ENCODE measurements at regions not wholly inside any gene's neighbourhood (a gene's known extent, or its start where the extent isn't known, plus 50 kb on each side); places are given as distances from the start of the nearest gene placed in this dataset.

GRCh38 chr10:129293991-129294700 is 172.9 kb upstream of the MGMT start:
- Histone ChIP-seq H3K36me3 (no peaks in the 10 kb centered on the region), H3K9me3 (no peaks in the 10 kb centered on the region), H3K4me1 (no peaks in the 10 kb centered on the region), H3K27me3 (no peaks in the 10 kb centered on the region), H3K27ac (no peak overlapping the region), H3K4me3 (no peak overlapping the region)
- TF ChIP-seq POLR2A (IDR thresholded peaks at IDR 0.05) (no peak), POLR2AphosphoS5 (IDR thresholded peaks at IDR 0.05; ENCODE audit: insufficient read depth in 1 of 2, low read depth in 1 of 2) (no peak), CTCF (IDR thresholded peaks at IDR 0.05) (no peak)
- intact Hi-C loops (cut with DNase I), result no loop called here
- DNase-seq (ENCODE audit: extremely low spot score in 2 of 2), result no peak

DNA sequence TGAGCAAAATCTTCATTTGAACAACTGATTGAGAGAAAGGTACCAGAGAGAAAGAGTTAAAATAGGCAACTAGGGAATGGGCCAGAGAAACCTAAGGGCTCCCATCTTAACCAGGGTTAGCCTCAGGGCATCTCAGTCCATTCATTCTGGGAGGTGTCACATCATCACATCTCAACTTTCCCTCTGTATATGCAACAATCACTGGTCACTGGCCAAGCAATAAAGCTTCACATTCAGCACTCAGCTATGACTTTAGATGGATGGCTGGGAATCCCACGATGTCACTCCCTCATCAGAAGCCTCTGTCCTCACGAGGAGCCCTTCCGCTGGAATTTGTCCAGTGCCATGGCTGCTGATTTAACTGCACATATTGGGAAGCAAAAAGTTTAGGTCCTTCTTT is 172.1 kb upstream of the MGMT start:
- H3K27ac ChIP-seq, result no peak overlapping the region
- no peaks in the 10 kb centered on the region for H3K9me3 ChIP-seq
- no peaks in the 10 kb centered on the region for H3K36me3 ChIP-seq
- intact Hi-C loops (cut with DNase I), result no loop called here
- no peaks in the 10 kb centered on the region for H3K27me3 ChIP-seq
- no peak for DNase-seq (ENCODE audit: extremely low spot score in 2 of 2)
- no peak overlapping the region for H3K4me3 ChIP-seq
- no peak for TF ChIP-seq POLR2A (IDR thresholded peaks at IDR 0.05)
- no peak for TF ChIP-seq POLR2AphosphoS5 (IDR thresholded peaks at IDR 0.05; ENCODE audit: insufficient read depth in 1 of 2, low read depth in 1 of 2)
- no peak for TF ChIP-seq CTCF (IDR thresholded peaks at IDR 0.05)
- H3K4me1 ChIP-seq, result no peaks in the 10 kb centered on the region

DNA sequence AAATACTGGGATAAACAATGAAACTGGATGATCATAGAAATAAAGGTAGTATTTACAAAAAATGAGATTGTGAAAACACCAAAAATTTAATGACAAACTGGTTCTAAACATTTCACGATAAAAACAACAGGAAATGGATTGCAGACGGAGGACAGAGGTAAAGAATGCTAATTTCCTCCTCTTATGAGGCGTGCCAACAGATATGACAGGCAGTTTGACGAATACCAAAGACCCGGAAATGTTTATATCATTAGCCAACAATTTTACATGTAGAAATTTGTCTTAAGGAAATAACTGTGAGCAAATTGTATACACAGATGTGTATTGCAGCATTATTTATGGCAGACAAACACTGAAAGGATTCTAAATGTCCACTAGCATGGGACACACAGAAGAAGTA is 162.0 kb upstream of the MGMT start:
- Histone ChIP-seq H3K4me3 (no peak overlapping the region), H3K9me3 (no peaks in the 10 kb centered on the region), H3K4me1 (no peaks in the 10 kb centered on the region), H3K36me3 (no peaks in the 10 kb centered on the region), H3K27me3 (no peaks in the 10 kb centered on the region), H3K27ac (no peak overlapping the region)
- TF ChIP-seq CTCF (IDR thresholded peaks at IDR 0.05) (no peak), POLR2A (IDR thresholded peaks at IDR 0.05) (no peak), POLR2AphosphoS5 (IDR thresholded peaks at IDR 0.05; ENCODE audit: insufficient read depth in 1 of 2, low read depth in 1 of 2) (no peak)
- DNase-seq (ENCODE audit: extremely low spot score in 2 of 2), result no peak
- intact Hi-C loops (cut with DNase I), result no loop called here

DNA sequence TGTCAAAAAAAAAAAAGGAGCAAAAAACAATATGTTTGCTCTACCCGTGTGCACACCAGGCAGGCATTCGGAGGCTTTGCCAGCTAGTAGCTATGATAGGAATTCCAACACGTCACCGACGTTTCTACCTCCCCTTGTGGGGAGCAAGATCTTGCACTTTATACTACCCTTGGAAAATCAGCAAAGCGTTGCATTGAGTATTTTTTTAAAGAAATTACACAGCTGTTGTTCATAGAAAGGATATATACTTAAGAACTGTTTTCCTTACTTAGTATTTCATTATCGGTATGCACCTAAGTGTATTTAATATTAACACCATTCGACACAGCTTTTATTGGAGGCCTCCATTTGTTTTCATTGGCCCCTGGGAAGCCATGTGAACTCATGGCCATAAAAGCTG is 159.9 kb upstream of the MGMT start:
- no peak overlapping the region for H3K27ac ChIP-seq
- H3K27me3 ChIP-seq, result no peaks in the 10 kb centered on the region
- DNase-seq (ENCODE audit: extremely low spot score in 2 of 2), result no peak
- no peak overlapping the region for H3K4me3 ChIP-seq
- H3K36me3 ChIP-seq, result no peaks in the 10 kb centered on the region
- no peaks in the 10 kb centered on the region for H3K4me1 ChIP-seq
- TF ChIP-seq CTCF (IDR thresholded peaks at IDR 0.05) (no peak), POLR2A (IDR thresholded peaks at IDR 0.05) (no peak), POLR2AphosphoS5 (IDR thresholded peaks at IDR 0.05; ENCODE audit: insufficient read depth in 1 of 2, low read depth in 1 of 2) (no peak)
- no peaks in the 10 kb centered on the region for H3K9me3 ChIP-seq
- intact Hi-C loops (cut with DNase I), result no loop called here

DNA sequence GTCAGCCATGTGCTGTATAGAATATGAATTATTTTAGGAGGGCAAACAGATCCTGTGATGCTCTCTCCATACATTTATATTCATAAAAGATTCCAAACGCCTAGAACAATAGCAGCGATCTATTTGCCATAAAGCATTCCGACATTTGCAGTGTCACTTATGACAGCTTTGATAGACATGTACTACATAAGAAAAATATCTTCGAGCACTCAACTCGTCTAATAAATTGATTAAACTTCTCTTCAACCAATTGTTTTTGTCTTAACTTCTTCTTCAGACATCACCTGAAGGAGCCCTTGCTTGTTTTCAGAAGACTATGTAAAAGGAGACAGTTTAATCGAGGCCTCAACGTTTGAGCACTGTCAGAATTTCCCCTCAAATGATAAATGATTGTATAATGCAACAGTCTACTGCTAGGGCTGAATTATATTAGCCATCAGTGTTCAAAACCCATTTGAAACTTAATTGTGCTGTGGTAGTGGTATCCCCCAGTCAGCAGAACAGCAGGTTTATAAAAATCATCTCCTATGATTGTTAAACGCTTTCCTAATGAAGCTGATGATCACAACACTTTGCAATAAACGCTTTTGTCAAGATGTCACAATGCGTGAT is 158.0 kb upstream of the MGMT start:
- H3K4me3 ChIP-seq, result no peak overlapping the region
- no peaks in the 10 kb centered on the region for H3K4me1 ChIP-seq
- no peak for TF ChIP-seq POLR2AphosphoS5 (IDR thresholded peaks at IDR 0.05; ENCODE audit: insufficient read depth in 1 of 2, low read depth in 1 of 2)
- TF ChIP-seq POLR2A (IDR thresholded peaks at IDR 0.05), result no peak
- no peak for TF ChIP-seq CTCF (IDR thresholded peaks at IDR 0.05)
- H3K36me3 ChIP-seq, result no peaks in the 10 kb centered on the region
- DNase-seq (ENCODE audit: extremely low spot score in 2 of 2), result no peak
- H3K27me3 ChIP-seq, result no peaks in the 10 kb centered on the region
- H3K9me3 ChIP-seq, result no peaks in the 10 kb centered on the region
- no peak overlapping the region for H3K27ac ChIP-seq
- intact Hi-C loops (cut with DNase I), result no loop called here
